Testis (tissue), 2 donors: ENCODE measurements at regions not wholly inside any gene's neighbourhood (a gene's known extent, or its start where the extent isn't known, plus 50 kb on each side); places are given as distances from the start of the nearest gene placed in this dataset.
"Not testable (repeated sequence)": the region's sequence is repeated elsewhere in the genome, so short reads cannot be mapped to it uniquely, and the experiment has no call there.

Experiments
- POLR2A ChIP-seq: fragments of 450-650 bp; IDR thresholded peaks from one replicate; pipeline ENCODE4 v1.6.1; 2017; ENCODE audit warnings: antibody characterized with exemption, mild to moderate bottlenecking, moderate library complexity
- TF ChIP-seq, protein P1 (sequence below), 3 experiments: fragments of 450-650 bp in 2 of 3; fragments of 200-600 bp in 1 of 3; sonication (generic) in 1 of 3; IDR thresholded peaks; one replicate each; pipeline ENCODE4 v1.5.1; 2016 to 2019; ENCODE audit warnings: antibody characterized with exemption in 3 of 3, mild to moderate bottlenecking in 2 of 3, moderate library complexity in 1 of 3

DNA sequence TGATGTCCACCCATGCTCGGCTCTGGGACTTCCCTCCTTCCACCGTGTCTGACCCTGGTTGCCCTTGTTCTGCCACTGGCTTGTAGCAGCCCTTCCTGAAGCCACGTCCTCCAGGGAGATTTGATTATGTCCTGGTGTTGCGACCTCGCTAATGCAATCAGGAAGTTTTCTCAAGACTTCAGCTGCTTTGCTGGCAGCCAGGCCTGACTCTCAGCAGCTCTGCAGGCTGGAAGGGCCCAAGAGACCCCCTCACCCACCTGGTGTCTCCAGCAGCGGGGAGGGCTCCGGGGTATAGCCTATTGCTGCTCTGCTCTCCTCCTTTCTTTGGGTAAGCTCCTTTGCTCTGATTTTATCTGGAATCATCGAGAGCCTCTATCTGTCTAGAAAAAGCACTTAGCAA is 2882.8 kb downstream of the RPIA start:
- TF ChIP-seq, protein P1, sequence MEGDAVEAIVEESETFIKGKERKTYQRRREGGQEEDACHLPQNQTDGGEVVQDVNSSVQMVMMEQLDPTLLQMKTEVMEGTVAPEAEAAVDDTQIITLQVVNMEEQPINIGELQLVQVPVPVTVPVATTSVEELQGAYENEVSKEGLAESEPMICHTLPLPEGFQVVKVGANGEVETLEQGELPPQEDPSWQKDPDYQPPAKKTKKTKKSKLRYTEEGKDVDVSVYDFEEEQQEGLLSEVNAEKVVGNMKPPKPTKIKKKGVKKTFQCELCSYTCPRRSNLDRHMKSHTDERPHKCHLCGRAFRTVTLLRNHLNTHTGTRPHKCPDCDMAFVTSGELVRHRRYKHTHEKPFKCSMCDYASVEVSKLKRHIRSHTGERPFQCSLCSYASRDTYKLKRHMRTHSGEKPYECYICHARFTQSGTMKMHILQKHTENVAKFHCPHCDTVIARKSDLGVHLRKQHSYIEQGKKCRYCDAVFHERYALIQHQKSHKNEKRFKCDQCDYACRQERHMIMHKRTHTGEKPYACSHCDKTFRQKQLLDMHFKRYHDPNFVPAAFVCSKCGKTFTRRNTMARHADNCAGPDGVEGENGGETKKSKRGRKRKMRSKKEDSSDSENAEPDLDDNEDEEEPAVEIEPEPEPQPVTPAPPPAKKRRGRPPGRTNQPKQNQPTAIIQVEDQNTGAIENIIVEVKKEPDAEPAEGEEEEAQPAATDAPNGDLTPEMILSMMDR (IDR thresholded peaks at IDR 0.05), result not testable (repeated sequence)
- TF ChIP-seq POLR2A, result not testable (repeated sequence)
